HepG2 (cell line): ENCODE measurements at regions not wholly inside any gene's neighbourhood (a gene's known extent, or its start where the extent isn't known, plus 50 kb on each side); places are given as distances from the start of the nearest gene placed in this dataset.

Experiments used
- ATAC-seq: fragments of 200-7000 bp; cut with Tn5 transposase; 3 replicates; pipeline ENCODE4 v1.9.1; 2020; ENCODE audit warnings: mild to moderate bottlenecking, moderate library complexity
- BruUV-seq: library from RNA; stranded (reverse); fragments of 400-500 nt; replicated peaks from 2 replicates; lab custom pipeline; 2021; lab: Mats Ljungman, UMichigan
- CTCF ChIA-PET: fragments of 300-600 bp; formaldehyde crosslinking; extraction: SDS; loops from one replicate; lab custom pipeline; 2021; ENCODE audit warnings: low total read pairs, inconsistent platforms, low intra/inter-chr PET ratio; lab: Yijun Ruan, JAX
- POLR2A ChIA-PET: fragments of 350-600 bp; sonication (Branson Sonifier 250); formaldehyde crosslinking; loops from one replicate; lab custom pipeline; 2020; ENCODE audit warnings: antibody characterized with exemption, inconsistent platforms; lab: Yijun Ruan, JAX
- DNase-seq: peaks from one replicate; pipeline ENCODE4 v3.0.0-alpha.2; 2015; ENCODE audit warnings: low spot score
- FAIRE-seq: peaks from 3 replicates; lab custom pipeline; 2011; peaks lifted over from hg19 to GRCh38; lab: Jason Lieb, UNC
- H2AFZ ChIP-seq: one replicate; pipeline ENCODE4 v1.6.1; 2011; ENCODE audit warnings: low read length, inconsistent platforms
- H3K27ac ChIP-seq: fragments of 300-600 bp; 3 replicates; pipeline ENCODE4 v1.8.0; 2011; ENCODE audit warnings: mixed run types, mild to moderate bottlenecking, mixed read lengths, low read length, inconsistent platforms; ENCODE audit not compliant: insufficient read depth; ENCODE audit errors: extremely low read length
- H3K27me3 ChIP-seq, 2 experiments: fragments of 200-600 bp in 1 of 2; 2 replicates in 1 of 2; 3 replicates in 1 of 2; pipeline versions ENCODE4 v1.6.0 to v1.8.0; 2011; ENCODE audit warnings: low read length in 2 of 2, mild to moderate bottlenecking in 2 of 2, moderate library complexity in 2 of 2, inconsistent platforms in 1 of 2; ENCODE audit not compliant: insufficient read depth in 2 of 2, control insufficient read depth in 1 of 2
- H3K36me3 ChIP-seq, 2 experiments: fragments of 200-600 bp in 1 of 2; replicated peaks in 1 of 2; 2 replicates in 1 of 2; 3 replicates in 1 of 2; pipeline versions ENCODE4 v1.5.1 to v1.8.0; 2011; ENCODE audit warnings: low read length in 2 of 2, inconsistent platforms in 1 of 2; ENCODE audit not compliant: insufficient read depth in 2 of 2, control insufficient read depth in 1 of 2
- H3K4me1 ChIP-seq: 2 replicates; pipeline ENCODE4 v1.5.1; 2012; ENCODE audit warnings: low read length, inconsistent platforms; ENCODE audit not compliant: insufficient read depth
- H3K4me2 ChIP-seq: 2 replicates; pipeline ENCODE4 v1.6.0; 2011; ENCODE audit warnings: low read depth, low read length, inconsistent platforms
- H3K4me3 ChIP-seq, 3 experiments: fragments of 200-600 bp in 1 of 3; sonication (generic), shearing (Covaris generic) in 1 of 3; replicated peaks in 1 of 3; 2 replicates each; pipeline ENCODE4 v1.5.1; 2011 to 2016; ENCODE audit warnings: low read length in 3 of 3, inconsistent platforms in 2 of 3, low read depth in 2 of 3, mild to moderate bottlenecking in 2 of 3, control low read depth in 1 of 3, mixed read lengths in 1 of 3; ENCODE audit not compliant: insufficient read depth in 1 of 3
- H3K79me2 ChIP-seq: one replicate; pipeline ENCODE4 v1.6.1; 2011; ENCODE audit warnings: low read length, inconsistent platforms; ENCODE audit not compliant: insufficient read depth
- H3K9ac ChIP-seq: 2 replicates; pipeline ENCODE4 v1.6.0; 2011; ENCODE audit warnings: mild to moderate bottlenecking, low read depth, low read length, inconsistent platforms; ENCODE audit not compliant: insufficient read depth
- H3K9me3 ChIP-seq: 2 replicates; pipeline ENCODE4 v1.5.1; 2012; ENCODE audit warnings: mild to moderate bottlenecking, low read length
- H4K20me1 ChIP-seq: 2 replicates; pipeline ENCODE4 v1.6.0; 2011; ENCODE audit warnings: inconsistent platforms, mild to moderate bottlenecking, low read length, moderate library complexity; ENCODE audit not compliant: insufficient read depth
- BRD4 ChIP-seq: sonication (generic); formaldehyde crosslinking; IDR thresholded peaks from 2 replicates; pipeline ENCODE4 v1.4.0; 2020; ENCODE audit warnings: missing genetic modification reagents
- EEA1 ChIP-seq: sonication (generic); formaldehyde crosslinking; IDR thresholded peaks from 2 replicates; pipeline ENCODE4 v1.5.1; 2020; ENCODE audit warnings: mild to moderate bottlenecking, missing genetic modification reagents, borderline replicate concordance
- NCOA1 ChIP-seq: sonication (generic); formaldehyde crosslinking; IDR thresholded peaks from 2 replicates; pipeline ENCODE4 v1.9.0; 2021; ENCODE audit warnings: missing genetic modification reagents
- NFRKB ChIP-seq: fragments of 450-650 bp; IDR thresholded peaks from 2 replicates; pipeline ENCODE4 v1.6.1; 2017
- NR2C2 ChIP-seq: sonication (generic); formaldehyde crosslinking; IDR thresholded peaks from 2 replicates; pipeline ENCODE4 v1.4.0; 2020; ENCODE audit warnings: missing genetic modification reagents, mild to moderate bottlenecking, moderate library complexity, borderline replicate concordance
- RAD51 ChIP-seq: fragments of 450-650 bp; IDR thresholded peaks from 2 replicates; pipeline ENCODE4 v1.6.1; 2016; ENCODE audit warnings: borderline replicate concordance
- SKI ChIP-seq: fragments of 450-650 bp; IDR thresholded peaks from one replicate; pipeline ENCODE4 v1.6.1; 2018; ENCODE audit warnings: mild to moderate bottlenecking; ENCODE audit not compliant: partially characterized antibody
- ZBTB33 ChIP-seq: sonication (generic); formaldehyde crosslinking; IDR thresholded peaks from 2 replicates; pipeline ENCODE4 v1.4.0; 2020; ENCODE audit warnings: missing genetic modification reagents
- ZBTB7B ChIP-seq: sonication (generic); formaldehyde crosslinking; IDR thresholded peaks from 2 replicates; pipeline ENCODE4 v1.4.0; 2020; ENCODE audit warnings: missing genetic modification reagents
- ZSCAN9 ChIP-seq: IDR thresholded peaks from 2 replicates; pipeline ENCODE4 v1.6.1; 2016; ENCODE audit warnings: borderline replicate concordance
- WGBS: methylation state at CpG from one replicate; pipeline ENCODE4 v1.1.6; 2017; ENCODE audit warnings: low lambda C conversion rate; 5-methylcytosine and 5-hydroxymethylcytosine counted together
- in situ Hi-C: cut with HindIII; loops from 2 replicates; pipeline ENCODE4 v1.10.0; 2017; ENCODE audit warnings: low pct_unique_long_range_greater_than_20kb; ENCODE audit not compliant: extremely low pct_ligation_motif_present
- intact Hi-C: fragments of 100-400 bp; cut with micrococcal nuclease; formaldehyde crosslinking; loops from one replicate; pipeline ENCODE4 v1.10.0; 2022; ENCODE audit not compliant: unreplicated experiment
- TF ChIP-seq, protein P1 (sequence below): conservative IDR thresholded peaks from 2 replicates; pipeline ENCODE4 v1.6.1; 2018; ENCODE audit warnings: missing genetic modification reagents
- TF ChIP-seq, protein P2 (sequence below), 2 experiments: fragments of 450-650 bp in 1 of 2; sonication (generic) in 1 of 2; formaldehyde crosslinking; IDR thresholded peaks; 2 replicates each; pipeline versions ENCODE4 v1.5.0 to v1.8.0; 2020 to 2022; ENCODE audit warnings: mild to moderate bottlenecking in 1 of 2, missing genetic modification reagents in 1 of 2

GRCh38 chr11:122398167-122398566 is 257.4 kb upstream of the UBASH3B start:
- CTCF ChIA-PET, result no interaction called here

More at GRCh38 chr11:122398167-122398566, 257.4 kb upstream of the UBASH3B start:
- in situ Hi-C loops (no loop called here), intact Hi-C loops (no loop called here)
- WGBS, result 0% methylated on average over 1 of the region's 1 CpG
- Histone ChIP-seq H3K79me2 (no peaks in the 10 kb centered on the region), H3K4me1 (no peaks in the 10 kb centered on the region), H3K27me3 (no peaks in the 10 kb centered on the region), H3K4me2 (no peak overlapping the region), H4K20me1 (no peaks in the 10 kb centered on the region), H3K9ac (no peak overlapping the region), H3K4me3 (no peak overlapping the region), H2AFZ (no peak overlapping the region), H3K36me3 (no peaks in the 10 kb centered on the region), H3K27ac (no peak overlapping the region), H3K9me3 (no peaks in the 10 kb centered on the region)
- DNase-seq, result no peak
- POLR2A ChIA-PET, result no interaction called here
- FAIRE-seq, result no peak
- no TSS peak for BruUV-seq
- ATAC-seq, result no peak
- TF ChIP-seq RAD51 (no peak), NFRKB (no peak), ZSCAN9 (CRISPR knock-in tag) (no peak), NCOA1 (CRISPR knock-in tag) (no peak), BRD4 (CRISPR knock-in tag) (no peak), NR2C2 (no peak), ZBTB33 (CRISPR knock-in tag) (no peak), ZBTB7B (no peak), EEA1 (no peak), SKI (no peak)
- TF ChIP-seq, protein P1, sequence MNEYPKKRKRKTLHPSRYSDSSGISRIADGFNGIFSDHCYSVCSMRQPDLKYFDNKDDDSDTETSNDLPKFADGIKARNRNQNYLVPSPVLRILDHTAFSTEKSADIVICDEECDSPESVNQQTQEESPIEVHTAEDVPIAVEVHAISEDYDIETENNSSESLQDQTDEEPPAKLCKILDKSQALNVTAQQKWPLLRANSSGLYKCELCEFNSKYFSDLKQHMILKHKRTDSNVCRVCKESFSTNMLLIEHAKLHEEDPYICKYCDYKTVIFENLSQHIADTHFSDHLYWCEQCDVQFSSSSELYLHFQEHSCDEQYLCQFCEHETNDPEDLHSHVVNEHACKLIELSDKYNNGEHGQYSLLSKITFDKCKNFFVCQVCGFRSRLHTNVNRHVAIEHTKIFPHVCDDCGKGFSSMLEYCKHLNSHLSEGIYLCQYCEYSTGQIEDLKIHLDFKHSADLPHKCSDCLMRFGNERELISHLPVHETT (CRISPR knock-in tag), result no peak
- TF ChIP-seq, protein P2, sequence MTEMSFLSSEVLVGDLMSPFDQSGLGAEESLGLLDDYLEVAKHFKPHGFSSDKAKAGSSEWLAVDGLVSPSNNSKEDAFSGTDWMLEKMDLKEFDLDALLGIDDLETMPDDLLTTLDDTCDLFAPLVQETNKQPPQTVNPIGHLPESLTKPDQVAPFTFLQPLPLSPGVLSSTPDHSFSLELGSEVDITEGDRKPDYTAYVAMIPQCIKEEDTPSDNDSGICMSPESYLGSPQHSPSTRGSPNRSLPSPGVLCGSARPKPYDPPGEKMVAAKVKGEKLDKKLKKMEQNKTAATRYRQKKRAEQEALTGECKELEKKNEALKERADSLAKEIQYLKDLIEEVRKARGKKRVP (CRISPR knock-in tag; IDR thresholded peaks at IDR 0.05), result no peak
